Naive B cell (primary cell): ENCODE measurements at regions not wholly inside any gene's neighbourhood (a gene's known extent, or its start where the extent isn't known, plus 50 kb on each side); places are given as distances from the start of the nearest gene placed in this dataset.

ENCODE experiments used
- ATAC-seq, 2 donors: fragments of 150-1000 bp; cut with Tn5 transposase; 2 replicates each; pipeline ENCODE4 v1.10.0; 2021; ENCODE audit warnings: low read depth in 2 of 2, mild to moderate bottlenecking in 2 of 2, moderate library complexity in 2 of 2
- DNase-seq: peaks from one replicate; pipeline ENCODE4 v3.0.0; 2022
- H3K27ac Mint-ChIP-seq, 6 donors: one replicate each; pipeline ENCODE4 v1.8.0; 2020 to 2022; ENCODE audit warnings: mild to moderate bottlenecking in 6 of 6, mixed read lengths in 6 of 6, moderate library complexity in 5 of 6, inconsistent platforms in 2 of 6
- H3K27me3 Mint-ChIP-seq, 3 donors: one replicate each; pipeline ENCODE4 v1.8.0; 2021 to 2022; ENCODE audit warnings: mixed read lengths in 3 of 3, mild to moderate bottlenecking in 1 of 3
- H3K36me3 Mint-ChIP-seq, 2 donors: one replicate each; pipeline ENCODE4 v1.8.0; 2020 to 2022; ENCODE audit warnings: mixed read lengths in 2 of 2, inconsistent platforms in 1 of 2, mild to moderate bottlenecking in 1 of 2
- H3K4me1 Mint-ChIP-seq, 3 donors: one replicate each; pipeline ENCODE4 v1.8.0; 2020 to 2022; ENCODE audit warnings: mixed read lengths in 3 of 3, inconsistent platforms in 1 of 3, mild to moderate bottlenecking in 1 of 3, moderate library complexity in 1 of 3
- H3K4me3 Mint-ChIP-seq, 8 donors: one replicate each; pipeline ENCODE4 v1.8.0; 2020 to 2022; ENCODE audit warnings: mild to moderate bottlenecking in 8 of 8, mixed read lengths in 8 of 8, moderate library complexity in 8 of 8, inconsistent platforms in 2 of 8
- H3K9me3 Mint-ChIP-seq, 7 donors: one replicate each; pipeline ENCODE4 v1.8.0; 2020 to 2022; ENCODE audit warnings: mixed read lengths in 7 of 7, mild to moderate bottlenecking in 5 of 7, inconsistent platforms in 2 of 7, moderate library complexity in 1 of 7

- DNase-seq, result no peak
- Mint-ChIP-seq H3K27ac (no peak overlapping the region), H3K4me1 (no peaks in the 10 kb centered on the region), H3K4me3 (no peak overlapping the region), H3K9me3 (peaks cover 0 to 7% (median 0%) of the 10 kb centered on the region in 7 donors), H3K27me3 (peaks cover 4 to 8% (median 6%) of the 10 kb centered on the region in 3 donors), H3K36me3 (no peaks in the 10 kb centered on the region)
- no peak for ATAC-seq
Measured at GRCh38 chr1:5597171-5597850, 394.9 kb downstream of the NPHP4 start.

DNA sequence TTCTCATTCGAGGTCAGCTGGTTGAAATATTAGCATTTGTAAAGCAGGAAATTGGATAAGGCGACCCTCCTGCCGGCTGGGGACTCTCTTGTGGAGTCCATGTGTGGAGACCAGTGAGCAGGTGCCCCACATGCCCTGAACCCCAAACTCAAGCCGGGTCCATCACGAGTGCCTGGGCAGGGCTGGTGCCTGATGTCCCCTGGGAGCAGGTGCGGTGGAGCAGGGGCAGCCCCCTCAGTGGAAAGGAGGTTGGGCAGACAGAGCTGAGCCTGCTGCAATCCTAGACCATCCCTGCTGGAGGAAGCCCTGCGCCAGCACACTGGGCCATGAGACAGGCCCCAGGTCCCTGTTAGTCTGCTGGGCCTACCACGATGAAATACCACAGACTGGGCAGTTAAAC lies 395.6 kb downstream of the NPHP4 start:
- H3K4me3 Mint-ChIP-seq, result no peak overlapping the region
- peaks cover 0 to 11% (median 2%) of the 10 kb centered on the region in 7 donors for H3K9me3 Mint-ChIP-seq
- ATAC-seq (no peak), DNase-seq (no peak)
- peak overlapping the region in 1 of 6 donors; percentile 70 for H3K27ac Mint-ChIP-seq
- peaks cover 4 to 8% (median 4%) of the 10 kb centered on the region in 3 donors for H3K27me3 Mint-ChIP-seq
- H3K36me3 Mint-ChIP-seq, result no peaks in the 10 kb centered on the region
- no peaks in the 10 kb centered on the region for H3K4me1 Mint-ChIP-seq

- peaks cover 0 to 8% (median 4%) of the 10 kb centered on the region in 3 donors for H3K27me3 Mint-ChIP-seq
- ATAC-seq (no peak), DNase-seq (no peak)
- peaks cover 7 to 15% (median 9%) of the 10 kb centered on the region in 7 donors for H3K9me3 Mint-ChIP-seq
- no peaks in the 10 kb centered on the region for H3K4me1 Mint-ChIP-seq
- peak overlapping the region in 2 of 8 donors; percentile 29 for H3K4me3 Mint-ChIP-seq
- H3K27ac Mint-ChIP-seq, result peak overlapping the region in 1 of 6 donors; percentile 58
- no peaks in the 10 kb centered on the region for H3K36me3 Mint-ChIP-seq
Measured at GRCh38 chr1:5595531-5596170, 396.6 kb downstream of the NPHP4 start.

- H3K4me1 Mint-ChIP-seq, result no peaks in the 10 kb centered on the region
- DNase-seq, result no peak
Measured at GRCh38 chr1:5594056-5594956, 397.9 kb downstream of the NPHP4 start.

DNA sequence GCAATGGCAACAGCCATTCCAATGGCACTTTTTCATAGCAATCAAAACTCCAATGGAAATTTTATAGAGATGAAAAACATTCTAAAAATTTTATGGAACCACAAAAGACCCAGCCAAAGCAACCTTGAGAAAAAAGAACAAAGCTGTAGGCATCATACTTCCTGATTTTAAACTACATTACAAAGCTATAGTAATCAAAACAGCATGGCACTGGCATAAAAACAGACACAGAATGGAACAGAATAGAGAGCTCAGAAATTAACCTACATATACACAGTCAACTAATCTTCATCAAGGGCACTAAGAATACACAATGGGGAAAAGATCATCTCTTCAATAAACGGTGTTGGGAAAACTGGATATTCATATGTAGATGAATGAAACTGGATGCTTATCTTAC lies 401.5 kb downstream of the NPHP4 start:
- peaks cover 10 to 23% (median 13%) of the 10 kb centered on the region in 3 donors for H3K27me3 Mint-ChIP-seq
- ATAC-seq (no peak), DNase-seq (no peak)
- H3K4me1 Mint-ChIP-seq, result no peaks in the 10 kb centered on the region
- H3K9me3 Mint-ChIP-seq, result peaks cover 13 to 35% (median 19%) of the 10 kb centered on the region in 7 donors
- H3K36me3 Mint-ChIP-seq, result peaks cover 0 to 7% of the 10 kb centered on the region in 2 donors
- no peak overlapping the region for H3K27ac Mint-ChIP-seq
- no peak overlapping the region for H3K4me3 Mint-ChIP-seq

More at GRCh38 chr1:5594056-5594956, 397.9 kb downstream of the NPHP4 start:
- Mint-ChIP-seq H3K4me3 (no peak overlapping the region), H3K9me3 (peaks cover 13 to 26% (median 15%) of the 10 kb centered on the region in 7 donors), H3K36me3 (no peaks in the 10 kb centered on the region), H3K27me3 (peaks cover 0 to 8% (median 4%) of the 10 kb centered on the region in 3 donors), H3K27ac (no peak overlapping the region)
- ATAC-seq, result no peak

- Mint-ChIP-seq H3K36me3 (peaks cover 0 to 8% of the 10 kb centered on the region in 2 donors), H3K27ac (no peak overlapping the region), H3K27me3 (peaks cover 6 to 42% (median 34%) of the 10 kb centered on the region in 3 donors), H3K9me3 (peaks cover 9 to 29% (median 19%) of the 10 kb centered on the region in 7 donors), H3K4me1 (no peaks in the 10 kb centered on the region), H3K4me3 (no peak overlapping the region)
- DNase-seq (no peak), ATAC-seq (no peak)
Measured at GRCh38 chr1:5586629-5587028, 405.6 kb downstream of the NPHP4 start.

- DNase-seq (no peak), ATAC-seq (no peak)
- Mint-ChIP-seq H3K27ac (no peak overlapping the region), H3K36me3 (peaks cover 0 to 8% of the 10 kb centered on the region in 2 donors), H3K4me1 (no peaks in the 10 kb centered on the region), H3K9me3 (peaks cover 2 to 16% (median 10%) of the 10 kb centered on the region in 7 donors), H3K4me3 (no peak overlapping the region), H3K27me3 (peaks cover 6 to 51% (median 48%) of the 10 kb centered on the region in 3 donors)
Measured at GRCh38 chr1:5585256-5585655, 407.0 kb downstream of the NPHP4 start.

DNA sequence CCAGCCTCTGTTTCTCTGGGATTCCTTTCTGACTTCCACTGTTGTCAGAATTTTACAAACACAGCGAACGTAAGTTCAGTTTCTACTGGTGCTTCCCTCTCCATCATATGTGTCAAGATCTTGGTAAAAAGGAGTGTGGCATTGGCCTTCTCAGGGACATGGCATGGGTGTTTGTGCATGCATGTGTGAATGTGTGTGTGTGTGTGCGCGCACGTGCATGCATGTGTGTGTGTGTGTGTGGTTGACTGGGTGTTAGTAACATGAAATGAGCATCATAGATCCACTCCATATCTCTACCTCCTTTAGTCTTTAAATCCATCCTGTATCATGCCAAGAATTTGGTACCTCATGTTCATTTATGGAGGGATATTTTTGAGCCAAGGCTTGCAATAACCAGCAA lies 411.3 kb downstream of the NPHP4 start:
- no peak for ATAC-seq
- Mint-ChIP-seq H3K36me3 (peaks cover 0 to 3% of the 10 kb centered on the region in 2 donors), H3K9me3 (peaks cover 0 to 3% (median 2%) of the 10 kb centered on the region in 7 donors), H3K27me3 (peaks cover 6 to 48% (median 37%) of the 10 kb centered on the region in 3 donors), H3K4me3 (no peak overlapping the region), H3K4me1 (no peaks in the 10 kb centered on the region), H3K27ac (no peak overlapping the region)
- no peak for DNase-seq

GRCh38 chr1:5579966-5580365 lies 412.3 kb downstream of the NPHP4 start:
- H3K27me3 Mint-ChIP-seq, result peaks cover 4 to 48% (median 34%) of the 10 kb centered on the region in 3 donors
- no peaks in the 10 kb centered on the region for H3K4me1 Mint-ChIP-seq
- H3K27ac Mint-ChIP-seq, result no peak overlapping the region
- ATAC-seq (no peak), DNase-seq (no peak)
- no peak overlapping the region for H3K4me3 Mint-ChIP-seq
- H3K9me3 Mint-ChIP-seq, result peaks cover 0 to 3% (median 0%) of the 10 kb centered on the region in 7 donors
- no peaks in the 10 kb centered on the region for H3K36me3 Mint-ChIP-seq

- no peak overlapping the region for H3K4me3 Mint-ChIP-seq
- no peak overlapping the region for H3K27ac Mint-ChIP-seq
- no peaks in the 10 kb centered on the region for H3K36me3 Mint-ChIP-seq
- DNase-seq, result no peak
- H3K4me1 Mint-ChIP-seq, result no peaks in the 10 kb centered on the region
- peaks cover 0 to 5% (median 0%) of the 10 kb centered on the region in 7 donors for H3K9me3 Mint-ChIP-seq
- H3K27me3 Mint-ChIP-seq, result peaks cover 7 to 43% (median 26%) of the 10 kb centered on the region in 3 donors
- ATAC-seq, result no peak
Measured at GRCh38 chr1:5578690-5579089, 413.5 kb downstream of the NPHP4 start.

- Mint-ChIP-seq H3K27me3 (peaks cover 11 to 33% (median 18%) of the 10 kb centered on the region in 3 donors), H3K27ac (peak overlapping the region in 1 of 6 donors; percentile 83), H3K4me1 (no peaks in the 10 kb centered on the region), H3K36me3 (no peaks in the 10 kb centered on the region), H3K9me3 (peaks cover 0 to 5% (median 0%) of the 10 kb centered on the region in 7 donors), H3K4me3 (no peak overlapping the region)
- ATAC-seq (no peak), DNase-seq (no peak)
Measured at GRCh38 chr1:5577255-5578040, 414.8 kb downstream of the NPHP4 start.

GRCh38 chr1:5576673-5577065 lies 415.6 kb downstream of the NPHP4 start:
- no peak for ATAC-seq
- DNase-seq, result no peak
- Mint-ChIP-seq H3K36me3 (no peaks in the 10 kb centered on the region), H3K27me3 (peaks cover 11 to 30% (median 14%) of the 10 kb centered on the region in 3 donors), H3K4me3 (peak overlapping the region in 1 of 8 donors; percentile 44), H3K9me3 (peaks cover 0 to 5% (median 0%) of the 10 kb centered on the region in 7 donors), H3K4me1 (no peaks in the 10 kb centered on the region), H3K27ac (no peak overlapping the region)
